22Rv1 (cell line): ENCODE measurements at regions not wholly inside any gene's neighbourhood (a gene's known extent, or its start where the extent isn't known, plus 50 kb on each side); places are given as distances from the start of the nearest gene placed in this dataset.

Experiments used
- H3K27ac ChIP-seq: fragments of 450-650 bp; 2 replicates; pipeline ENCODE4 v1.5.1; 2017
- CTCF ChIP-seq: fragments of 450-650 bp; IDR thresholded peaks from 2 replicates; pipeline ENCODE4 v1.5.1; 2017; ENCODE audit warnings: mild to moderate bottlenecking
- ZFX ChIP-seq: fragments of 450-650 bp; IDR thresholded peaks from 2 replicates; pipeline ENCODE4 v1.6.1; 2017; ENCODE audit warnings: antibody characterized with exemption, borderline replicate concordance

- TF ChIP-seq CTCF (no peak), ZFX (no peak)
- no peak overlapping the region for H3K27ac ChIP-seq
These were observed 205.2 kb downstream of the RAB11FIP4 start for GRCh38 chr17:31596382-31597323.

DNA sequence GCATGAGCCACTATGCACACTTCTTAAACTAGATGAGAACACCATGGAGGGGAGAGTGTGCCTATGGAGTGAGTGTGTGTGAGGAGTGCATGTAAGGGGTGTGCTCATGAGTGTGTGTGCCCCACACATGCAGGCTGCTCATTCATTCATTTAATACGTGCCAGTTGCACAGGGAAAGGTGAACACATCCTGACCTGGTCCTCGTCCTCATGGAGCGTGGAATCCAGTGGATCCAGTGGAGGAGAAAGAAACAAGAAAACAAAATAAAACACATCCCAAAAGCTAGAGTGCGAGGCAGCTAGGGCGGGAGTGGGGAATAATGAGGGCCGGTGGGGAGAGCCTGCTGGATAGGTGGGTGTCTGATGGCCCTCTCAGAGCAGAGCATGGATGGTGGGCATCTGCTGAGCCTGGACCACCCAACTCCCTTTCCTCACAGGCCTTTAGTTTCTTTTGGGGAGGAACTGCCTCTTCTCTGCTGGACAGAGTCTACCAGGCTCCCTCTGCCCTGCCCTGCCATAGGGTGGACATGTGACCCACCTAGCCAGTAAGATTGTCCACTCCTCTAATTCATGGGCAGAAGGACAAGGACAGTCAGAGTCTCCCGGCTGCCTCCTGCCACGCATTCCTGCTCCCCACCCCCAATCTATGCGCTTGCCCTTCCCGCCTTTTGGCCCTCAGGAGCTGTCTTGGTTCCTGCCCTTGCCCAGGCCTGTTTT is 204.3 kb downstream of the RAB11FIP4 start:
- H3K27ac ChIP-seq = no peak overlapping the region
- TF ChIP-seq CTCF (no peak), ZFX (no peak)

- no peak overlapping the region for H3K27ac ChIP-seq
These were observed 203.6 kb downstream of the RAB11FIP4 start for GRCh38 chr17:31595076-31595475.

GRCh38 chr17:31594416-31594815 is 202.9 kb downstream of the RAB11FIP4 start:
- TF ChIP-seq ZFX (no peak), CTCF (no peak)
- no peak overlapping the region for H3K27ac ChIP-seq

More at GRCh38 chr17:31595076-31595475, 203.6 kb downstream of the RAB11FIP4 start:
- no peak for TF ChIP-seq ZFX
- TF ChIP-seq CTCF = no peak

DNA sequence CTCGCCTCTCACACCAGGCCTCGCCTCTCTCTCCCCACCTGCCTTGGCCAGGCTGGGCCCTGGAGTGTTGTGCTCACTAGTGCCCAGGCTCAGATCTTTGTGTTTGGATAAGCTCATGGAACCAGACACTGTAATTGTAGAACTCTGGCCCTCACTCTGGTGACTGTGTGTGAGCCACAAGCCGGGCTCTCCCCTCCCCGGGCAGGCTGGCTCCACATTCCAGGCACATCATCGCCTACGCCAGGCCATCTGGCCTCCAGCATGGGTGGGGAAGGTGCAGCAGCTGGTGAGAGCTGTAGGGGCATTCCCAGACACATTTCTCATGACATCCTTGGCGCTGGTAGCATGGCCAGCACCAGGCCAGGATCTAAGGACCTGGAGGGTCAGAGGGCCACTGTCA is 202.3 kb downstream of the RAB11FIP4 start:
- no peak overlapping the region for H3K27ac ChIP-seq
- TF ChIP-seq CTCF = no peak
- TF ChIP-seq ZFX = no peak

DNA sequence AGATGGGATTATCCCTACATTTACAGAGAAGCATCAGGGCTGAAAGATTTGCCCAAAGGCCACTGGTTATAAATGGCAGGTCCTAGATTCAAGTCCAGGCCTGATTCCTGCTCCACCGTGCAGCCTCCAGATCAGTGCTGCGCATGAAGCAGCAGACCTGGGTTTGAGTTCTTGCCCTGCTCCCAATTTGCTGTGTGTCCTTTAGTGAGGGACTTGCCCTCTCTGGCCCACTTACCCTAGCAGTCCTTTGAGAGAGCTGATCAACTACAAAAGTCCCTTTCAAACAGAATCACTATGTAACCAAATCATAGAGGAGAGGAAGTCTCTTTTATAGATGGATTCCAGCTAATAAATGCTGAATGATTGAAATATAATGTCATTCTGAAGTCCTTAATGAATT is 200.4 kb downstream of the RAB11FIP4 start:
- no peak overlapping the region for H3K27ac ChIP-seq
- TF ChIP-seq ZFX (no peak), CTCF (no peak)

DNA sequence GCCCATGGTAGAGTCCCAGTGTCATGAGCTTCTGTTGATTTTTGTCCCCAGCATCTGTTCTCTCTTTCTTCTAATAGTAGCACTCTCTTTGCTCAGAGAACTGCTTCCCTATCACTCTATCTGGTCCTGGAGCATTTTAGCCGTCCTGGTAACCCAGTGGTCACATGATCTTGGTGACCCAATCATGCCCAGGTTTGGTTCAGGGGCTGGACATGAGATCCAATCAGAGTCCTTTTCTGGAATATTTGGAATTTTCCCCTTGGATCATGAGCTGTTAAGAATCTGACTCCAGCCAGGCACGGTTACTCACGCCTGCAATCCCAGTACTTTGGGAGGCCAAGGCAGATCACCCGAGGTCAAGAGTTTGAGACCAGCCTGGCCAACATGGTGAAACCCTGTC is 197.0 kb downstream of the RAB11FIP4 start:
- TF ChIP-seq ZFX (no peak), CTCF (no peak)
- H3K27ac ChIP-seq = no peak overlapping the region
